ENCODE measurements at regions not wholly inside any gene's neighbourhood (a gene's known extent, or its start where the extent isn't known, plus 50 kb on each side); places are given as distances from the start of the nearest gene placed in this dataset.

GRCh38 chr21:35754583-35754982 is 305.7 kb downstream of the SETD4 start:
- H3K27ac Mint-ChIP-seq = no peak overlapping the region
- no peaks in the 10 kb centered on the region for H3K36me3 Mint-ChIP-seq (ENCODE audit: low read depth)
- H3K9me3 Mint-ChIP-seq = peaks cover 7% of the 10 kb centered on the region
- H3K4me3 Mint-ChIP-seq = no peak overlapping the region
- DNase-seq (ENCODE audit: low spot score) = no peak
- intact Hi-C loops (cut with micrococcal nuclease) = no loop called here
- H3K4me1 Mint-ChIP-seq (ENCODE audit: low read depth) = no peaks in the 10 kb centered on the region
- H3K27me3 Mint-ChIP-seq (ENCODE audit: insufficient read depth) = peaks cover 24% of the 10 kb centered on the region

GRCh38 chr21:35753308-35753707 is 307.0 kb downstream of the SETD4 start:
- Mint-ChIP-seq H3K36me3 (ENCODE audit: low read depth) (no peaks in the 10 kb centered on the region), H3K27me3 (ENCODE audit: insufficient read depth) (peaks cover 17% of the 10 kb centered on the region)
- intact Hi-C loops (cut with micrococcal nuclease) = no loop called here

DNA sequence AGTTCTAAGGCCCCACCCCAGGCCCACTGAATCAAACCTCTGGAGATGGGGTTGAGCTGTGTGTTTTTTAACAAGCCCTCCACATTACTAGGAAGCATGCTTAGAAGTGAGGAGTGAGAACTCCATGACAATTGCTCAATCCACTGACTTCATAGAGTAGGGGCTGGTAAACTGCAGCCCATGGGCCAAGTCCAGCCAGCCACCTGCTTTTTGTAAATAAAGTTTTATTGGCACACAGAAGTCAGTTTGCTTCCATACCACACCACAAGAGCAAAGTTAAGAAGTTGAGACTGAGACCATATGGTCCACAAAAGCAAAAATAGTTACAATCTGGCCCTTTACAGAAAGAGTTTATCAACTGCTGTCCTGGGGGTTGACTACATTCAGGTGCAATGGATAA is 309.2 kb downstream of the SETD4 start:
- H3K36me3 Mint-ChIP-seq (ENCODE audit: low read depth) = no peaks in the 10 kb centered on the region
- H3K9me3 Mint-ChIP-seq = peaks cover 7% of the 10 kb centered on the region
- no peaks in the 10 kb centered on the region for H3K4me1 Mint-ChIP-seq (ENCODE audit: low read depth)
- intact Hi-C loops (cut with micrococcal nuclease) = no loop called here
- no peak overlapping the region for H3K4me3 Mint-ChIP-seq
- DNase-seq (ENCODE audit: low spot score) = no peak
- no peak overlapping the region for H3K27ac Mint-ChIP-seq
- peaks cover 19% of the 10 kb centered on the region for H3K27me3 Mint-ChIP-seq (ENCODE audit: insufficient read depth)

More at GRCh38 chr21:35753308-35753707, 307.0 kb downstream of the SETD4 start:
- Mint-ChIP-seq H3K27ac (no peak overlapping the region), H3K4me1 (ENCODE audit: low read depth) (no peaks in the 10 kb centered on the region), H3K9me3 (peaks cover 7% of the 10 kb centered on the region), H3K4me3 (no peak overlapping the region)
- DNase-seq (ENCODE audit: low spot score) = no peak

DNA sequence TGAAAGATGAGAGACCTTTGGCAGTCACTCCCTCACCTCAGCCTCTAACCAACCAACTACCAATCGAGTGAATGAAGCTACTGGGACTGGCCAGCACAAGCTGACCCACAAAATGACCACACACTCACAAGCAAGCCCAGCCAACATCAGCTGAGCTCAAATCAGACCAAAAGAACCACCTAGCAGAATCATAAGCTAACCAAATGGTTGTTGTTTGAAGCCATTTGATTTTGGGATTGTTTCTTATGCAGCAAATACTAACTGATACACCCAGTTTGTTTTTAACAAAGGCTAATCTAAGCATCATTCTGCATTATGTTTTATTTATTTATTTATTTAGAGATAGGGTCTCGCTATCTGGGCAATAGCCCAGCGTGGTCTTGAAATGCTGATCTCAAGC is 310.4 kb downstream of the SETD4 start:
- Mint-ChIP-seq H3K27me3 (ENCODE audit: insufficient read depth) (peaks cover 15% of the 10 kb centered on the region), H3K36me3 (ENCODE audit: low read depth) (no peaks in the 10 kb centered on the region), H3K4me3 (no peak overlapping the region), H3K27ac (no peak overlapping the region), H3K9me3 (peaks cover 7% of the 10 kb centered on the region), H3K4me1 (ENCODE audit: low read depth) (peaks cover 8% of the 10 kb centered on the region)
- intact Hi-C loops (cut with micrococcal nuclease) = no loop called here
- DNase-seq (ENCODE audit: low spot score) = no peak

DNA sequence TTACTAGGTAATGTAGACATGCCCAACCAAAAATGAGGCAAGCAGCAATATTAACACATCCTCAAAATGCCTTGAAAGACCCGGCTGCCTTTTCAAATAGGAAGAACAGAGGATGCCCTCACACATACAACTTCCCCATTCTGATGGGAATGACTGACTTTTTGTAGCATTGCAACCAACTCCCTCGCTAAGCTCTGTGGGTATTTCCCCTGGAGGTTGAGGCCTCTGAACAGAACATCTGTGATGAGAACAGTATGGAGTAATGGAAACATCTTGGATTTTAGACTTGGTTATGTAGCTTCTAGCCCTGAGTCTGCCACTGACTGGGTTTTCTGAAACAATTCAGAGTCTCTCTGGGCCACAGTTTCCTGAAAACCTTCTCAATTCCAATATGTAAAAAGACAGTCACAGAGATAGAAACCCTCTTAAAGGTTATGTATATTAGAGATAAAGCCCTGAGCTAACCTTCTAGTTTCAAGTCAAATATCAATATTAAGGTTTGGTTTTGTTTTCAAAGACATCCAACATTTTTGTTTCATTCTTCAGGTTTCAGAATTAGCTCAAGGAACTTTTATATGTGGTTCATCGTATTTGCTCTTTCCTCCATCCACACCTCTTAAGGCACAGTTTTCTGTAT is 311.5 kb downstream of the SETD4 start:
- Mint-ChIP-seq H3K27me3 (ENCODE audit: insufficient read depth) (peaks cover 14% of the 10 kb centered on the region), H3K4me3 (no peak overlapping the region), H3K4me1 (ENCODE audit: low read depth) (peaks cover 8% of the 10 kb centered on the region), H3K27ac (no peak overlapping the region), H3K9me3 (peaks cover 7% of the 10 kb centered on the region), H3K36me3 (ENCODE audit: low read depth) (no peaks in the 10 kb centered on the region)
- intact Hi-C loops (cut with micrococcal nuclease) = no loop called here
- DNase-seq (ENCODE audit: low spot score) = no peak

DNA sequence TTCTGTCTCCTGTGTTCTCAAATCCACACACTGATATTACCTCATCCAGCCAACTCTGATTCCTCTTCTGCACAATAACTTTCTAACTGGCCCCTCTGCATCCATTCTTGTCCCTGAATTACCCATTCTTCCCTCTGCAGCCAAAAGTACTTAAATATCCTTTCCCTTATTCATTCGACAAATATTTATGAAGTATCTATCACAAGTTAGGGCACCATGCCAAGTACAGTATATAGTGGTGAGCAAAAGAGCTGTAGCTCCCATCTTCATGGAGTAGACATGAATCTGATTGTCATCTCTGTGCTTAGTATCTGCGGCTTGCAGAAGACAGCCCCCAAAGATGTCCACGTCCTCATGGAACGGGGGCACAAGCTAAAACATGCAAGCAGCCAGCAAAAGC is 316.8 kb downstream of the SETD4 start:
- Mint-ChIP-seq H3K27ac (no peak overlapping the region), H3K36me3 (ENCODE audit: low read depth) (no peaks in the 10 kb centered on the region), H3K4me3 (no peak overlapping the region), H3K9me3 (no peaks in the 10 kb centered on the region), H3K4me1 (ENCODE audit: low read depth) (peaks cover 8% of the 10 kb centered on the region), H3K27me3 (ENCODE audit: insufficient read depth) (peaks cover 3% of the 10 kb centered on the region)
- intact Hi-C loops (cut with micrococcal nuclease) = no loop called here
- DNase-seq (ENCODE audit: low spot score) = no peak

GRCh38 chr21:35738347-35738961 is 321.9 kb downstream of the SETD4 start:
- intact Hi-C loops (cut with micrococcal nuclease) = no loop called here
- no peak for DNase-seq (ENCODE audit: low spot score)
- Mint-ChIP-seq H3K27ac (no peak overlapping the region), H3K27me3 (ENCODE audit: insufficient read depth) (peaks cover 4% of the 10 kb centered on the region), H3K9me3 (no peaks in the 10 kb centered on the region), H3K36me3 (ENCODE audit: low read depth) (no peaks in the 10 kb centered on the region), H3K4me1 (ENCODE audit: low read depth) (no peaks in the 10 kb centered on the region), H3K4me3 (no peak overlapping the region)

DNA sequence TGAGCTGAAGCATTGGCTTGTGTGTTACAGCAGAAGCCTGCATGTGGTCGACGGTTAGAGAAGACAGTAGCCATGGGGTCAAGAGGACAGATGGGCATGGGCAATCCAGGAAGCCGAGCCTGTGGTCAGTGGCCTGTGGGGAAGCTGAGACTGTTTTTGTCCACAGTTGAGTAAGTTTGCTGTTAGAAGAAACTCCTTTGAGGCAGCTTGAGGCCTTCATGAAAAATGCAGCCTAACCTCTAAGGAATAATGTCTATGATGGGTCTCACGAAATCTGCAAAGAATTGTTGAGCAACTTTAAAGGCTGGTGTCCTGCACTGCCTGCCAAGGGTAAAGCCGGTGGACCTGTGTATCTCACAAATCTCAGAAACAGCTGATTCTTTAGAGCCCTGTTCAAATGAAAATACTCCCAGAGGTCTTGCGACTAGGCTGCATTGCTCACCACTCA is 322.4 kb downstream of the SETD4 start:
- Mint-ChIP-seq H3K9me3 (no peaks in the 10 kb centered on the region), H3K4me1 (ENCODE audit: low read depth) (no peaks in the 10 kb centered on the region), H3K36me3 (ENCODE audit: low read depth) (no peaks in the 10 kb centered on the region), H3K27me3 (ENCODE audit: insufficient read depth) (peaks cover 4% of the 10 kb centered on the region), H3K27ac (no peak overlapping the region), H3K4me3 (no peak overlapping the region)
- intact Hi-C loops (cut with micrococcal nuclease) = no loop called here
- no peak for DNase-seq (ENCODE audit: low spot score)

DNA sequence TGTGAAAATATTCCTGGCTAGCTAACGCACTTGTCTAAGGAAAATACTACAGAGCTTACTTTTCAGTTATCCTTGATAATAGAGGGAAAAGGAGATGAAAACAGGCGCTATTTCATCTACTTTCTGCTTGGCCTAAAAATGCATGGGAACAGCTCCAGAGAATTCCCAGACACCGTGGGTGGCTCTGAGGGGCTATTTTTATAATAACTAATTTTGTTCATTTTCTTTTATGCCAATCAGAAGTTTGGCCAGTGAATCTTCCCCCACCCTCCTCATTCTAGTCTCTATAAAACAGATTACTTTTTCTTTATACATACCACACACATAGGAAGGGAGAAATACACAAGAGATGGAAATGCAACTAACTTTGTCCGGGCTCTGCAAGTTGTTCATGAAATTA is 322.9 kb downstream of the SETD4 start:
- DNase-seq (ENCODE audit: low spot score) = no peak
- intact Hi-C loops (cut with micrococcal nuclease) = no loop called here
- Mint-ChIP-seq H3K4me1 (ENCODE audit: low read depth) (no peaks in the 10 kb centered on the region), H3K4me3 (no peak overlapping the region), H3K9me3 (no peaks in the 10 kb centered on the region), H3K36me3 (ENCODE audit: low read depth) (no peaks in the 10 kb centered on the region), H3K27me3 (ENCODE audit: insufficient read depth) (peaks cover 4% of the 10 kb centered on the region), H3K27ac (no peak overlapping the region)

GRCh38 chr21:35732788-35733187 is 327.5 kb downstream of the SETD4 start:
- Mint-ChIP-seq H3K36me3 (ENCODE audit: low read depth) (no peaks in the 10 kb centered on the region), H3K27me3 (ENCODE audit: insufficient read depth) (peaks cover 11% of the 10 kb centered on the region), H3K4me1 (ENCODE audit: low read depth) (no peaks in the 10 kb centered on the region), H3K4me3 (no peak overlapping the region), H3K9me3 (no peaks in the 10 kb centered on the region), H3K27ac (no peak overlapping the region)
- intact Hi-C loops (cut with micrococcal nuclease) = no loop called here
- no peak for DNase-seq (ENCODE audit: low spot score)

DNA sequence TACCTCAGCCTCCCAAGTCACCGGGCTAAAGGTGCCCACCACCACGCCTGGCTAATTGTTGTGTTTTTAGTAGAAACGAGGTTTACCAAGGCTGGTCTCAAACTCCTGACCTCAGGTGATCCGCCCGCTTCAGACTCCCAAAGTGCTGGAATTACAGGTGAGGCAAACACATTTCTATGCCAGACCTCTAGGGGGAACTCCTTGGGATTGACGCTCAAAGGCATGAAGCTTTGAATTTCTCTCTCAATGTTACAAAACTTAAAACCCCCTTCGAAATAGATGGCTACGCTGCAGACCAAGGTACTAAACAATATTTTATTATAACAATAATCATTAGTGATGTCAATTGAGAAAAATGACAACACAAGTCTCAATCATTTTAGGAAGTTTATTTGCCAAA is 330.0 kb downstream of the SETD4 start:
- H3K27ac Mint-ChIP-seq = no peak overlapping the region
- H3K4me3 Mint-ChIP-seq = no peak overlapping the region
- H3K9me3 Mint-ChIP-seq = no peaks in the 10 kb centered on the region
- no peak for DNase-seq (ENCODE audit: low spot score)
- intact Hi-C loops (cut with micrococcal nuclease) = no loop called here
- no peaks in the 10 kb centered on the region for H3K36me3 Mint-ChIP-seq (ENCODE audit: low read depth)
- no peaks in the 10 kb centered on the region for H3K4me1 Mint-ChIP-seq (ENCODE audit: low read depth)
- H3K27me3 Mint-ChIP-seq (ENCODE audit: insufficient read depth) = peaks cover 23% of the 10 kb centered on the region

DNA sequence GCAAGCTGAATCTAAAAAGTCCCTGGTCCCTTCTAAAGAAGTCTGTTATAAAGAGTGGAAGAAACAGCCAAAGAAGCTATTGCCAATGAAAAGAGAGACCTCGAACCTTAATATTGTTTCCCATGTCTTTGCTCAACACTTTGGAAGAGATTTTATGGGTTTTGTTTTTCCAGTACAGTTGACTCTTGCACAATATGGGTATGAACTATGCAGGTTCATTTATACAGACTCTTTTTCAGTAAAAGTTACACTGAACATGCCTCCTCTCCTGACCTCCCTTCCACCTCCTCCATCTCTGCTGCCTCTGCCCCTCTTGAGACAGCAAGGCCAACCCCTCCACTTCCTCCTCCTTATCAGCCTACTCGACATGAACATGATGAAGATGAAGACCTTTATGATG is 332.5 kb downstream of the SETD4 start:
- no peaks in the 10 kb centered on the region for H3K36me3 Mint-ChIP-seq (ENCODE audit: low read depth)
- intact Hi-C loops (cut with micrococcal nuclease) = no loop called here
- no peaks in the 10 kb centered on the region for H3K9me3 Mint-ChIP-seq
- peaks cover 23% of the 10 kb centered on the region for H3K27me3 Mint-ChIP-seq (ENCODE audit: insufficient read depth)
- H3K4me3 Mint-ChIP-seq = no peak overlapping the region
- no peak for DNase-seq (ENCODE audit: low spot score)
- no peaks in the 10 kb centered on the region for H3K4me1 Mint-ChIP-seq (ENCODE audit: low read depth)
- H3K27ac Mint-ChIP-seq = no peak overlapping the region

DNA sequence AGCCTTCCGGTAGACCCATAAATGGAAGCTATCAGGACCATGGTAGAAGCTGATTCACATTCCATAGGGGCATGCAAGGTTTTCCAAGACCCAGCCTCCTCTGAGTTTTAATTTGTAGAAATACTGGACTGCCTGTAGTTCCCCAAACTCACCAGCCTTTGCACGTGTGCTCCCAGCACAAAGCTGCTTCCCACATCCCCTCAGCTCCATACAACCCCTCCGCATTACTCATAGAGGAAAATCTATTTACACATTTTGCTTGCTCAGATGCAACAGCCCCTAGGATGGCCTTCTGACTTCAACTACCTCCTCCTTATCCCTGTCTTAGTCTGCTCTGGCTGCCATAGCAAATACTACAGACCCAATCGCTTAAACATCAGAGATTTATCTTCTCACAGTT is 336.2 kb downstream of the SETD4 start:
- Mint-ChIP-seq H3K4me1 (ENCODE audit: low read depth) (no peaks in the 10 kb centered on the region), H3K27ac (no peak overlapping the region), H3K9me3 (no peaks in the 10 kb centered on the region), H3K27me3 (ENCODE audit: insufficient read depth) (peaks cover 30% of the 10 kb centered on the region), H3K4me3 (no peak overlapping the region), H3K36me3 (ENCODE audit: low read depth) (no peaks in the 10 kb centered on the region)
- no peak for DNase-seq (ENCODE audit: low spot score)
- intact Hi-C loops (cut with micrococcal nuclease) = no loop called here

- no peak overlapping the region for H3K27ac Mint-ChIP-seq
- H3K36me3 Mint-ChIP-seq (ENCODE audit: low read depth) = no peaks in the 10 kb centered on the region
- intact Hi-C loops (cut with micrococcal nuclease) = no loop called here
- H3K4me1 Mint-ChIP-seq (ENCODE audit: low read depth) = no peaks in the 10 kb centered on the region
- H3K27me3 Mint-ChIP-seq (ENCODE audit: insufficient read depth) = peaks cover 15% of the 10 kb centered on the region
- H3K4me3 Mint-ChIP-seq = no peak overlapping the region
- no peak for DNase-seq (ENCODE audit: low spot score)
- no peaks in the 10 kb centered on the region for H3K9me3 Mint-ChIP-seq
Measured at GRCh38 chr21:35721701-35722100, 338.6 kb downstream of the SETD4 start.
